Right forelimb (tissue), 1 donor: ENCODE measurements at regions not wholly inside any gene's neighbourhood (a gene's known extent, or its start where the extent isn't known, plus 50 kb on each side); places are given as distances from the start of the nearest gene placed in this dataset.

Experiments used
- DNase-seq: peaks from one replicate; pipeline ENCODE4 v3.0.0-alpha.2; 2018

- DNase-seq: no peak
These were observed 1418.8 kb downstream of the MRPL39 start for GRCh38 chr21:24188506-24188905.

- no peak for DNase-seq
These were observed 1424.2 kb downstream of the MRPL39 start for GRCh38 chr21:24183077-24183476.

DNA sequence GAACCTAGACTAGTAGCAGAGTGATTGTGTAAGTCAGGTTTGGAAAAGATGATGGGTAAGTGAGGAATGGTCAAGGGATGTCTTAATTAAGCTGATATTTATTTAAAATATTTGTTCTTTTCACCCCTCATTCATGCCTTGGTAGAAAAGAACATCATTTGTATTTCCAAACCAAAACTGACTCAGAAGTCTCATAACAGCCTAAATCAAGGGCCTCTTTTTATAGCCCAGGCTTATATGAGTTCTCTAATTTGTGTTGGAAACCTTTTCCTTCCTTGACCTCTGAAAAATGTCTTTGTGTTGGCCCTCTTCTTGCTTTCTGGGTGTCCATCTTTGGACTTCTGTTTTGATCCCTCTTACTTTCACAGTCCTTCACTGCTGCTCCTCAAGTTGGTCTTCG is 1428.2 kb downstream of the MRPL39 start:
- no peak for DNase-seq

DNA sequence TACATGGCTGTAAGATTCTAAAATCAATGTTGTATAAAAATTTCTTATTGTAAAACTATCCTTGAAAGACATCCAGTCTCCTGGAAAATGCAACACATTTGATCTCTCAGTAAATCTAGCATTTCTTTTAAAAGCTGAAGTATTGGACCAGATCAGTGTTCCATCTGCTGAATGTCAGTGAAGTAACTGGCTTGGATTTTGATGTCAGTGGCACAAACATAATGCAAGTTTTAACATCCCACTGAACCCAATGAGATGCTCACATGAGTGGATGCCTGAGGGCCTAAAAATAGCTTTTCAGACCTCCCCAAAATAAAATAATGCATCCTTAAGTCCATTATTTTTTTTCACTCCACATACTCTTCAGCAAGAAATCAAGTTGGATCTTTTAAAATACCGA is 1432.2 kb downstream of the MRPL39 start:
- DNase-seq: no peak

DNA sequence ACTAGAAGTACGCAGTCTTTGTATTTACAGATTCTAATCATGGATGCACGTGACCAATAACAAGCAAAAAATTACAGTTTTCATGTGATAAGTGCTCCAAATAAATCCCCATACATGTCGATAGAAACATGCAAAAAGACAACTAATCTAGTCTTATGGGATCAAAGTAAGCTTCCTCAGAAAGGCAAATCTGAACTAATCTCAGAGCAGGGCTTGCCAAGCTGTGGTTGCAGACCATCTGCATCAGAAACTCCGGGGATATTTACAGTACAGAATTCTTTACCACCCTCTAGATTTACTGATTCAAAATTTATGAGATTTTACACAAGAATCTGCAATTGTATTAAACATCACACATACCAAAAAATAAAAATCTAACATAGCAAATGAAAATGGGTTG is 1435.5 kb downstream of the MRPL39 start:
- no peak for DNase-seq

DNA sequence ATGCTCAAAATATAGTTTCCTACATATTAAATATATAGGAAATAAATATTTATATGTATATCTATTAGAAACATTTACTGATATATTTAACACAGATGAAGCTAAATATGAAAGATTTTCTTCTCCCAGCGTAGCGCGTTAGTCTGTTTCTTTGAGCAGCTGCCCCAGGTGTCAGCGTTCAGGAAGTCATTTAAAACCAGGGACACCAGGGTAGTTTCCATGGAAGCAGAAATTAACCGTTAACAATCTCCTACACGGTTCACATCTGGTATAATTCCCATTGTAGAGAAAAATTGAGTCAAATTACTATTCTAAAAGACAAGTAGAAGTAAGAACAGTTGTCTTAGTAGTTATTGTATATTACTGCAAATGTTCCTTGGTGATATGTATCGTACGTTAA is 1443.7 kb downstream of the MRPL39 start:
- no peak for DNase-seq

DNA sequence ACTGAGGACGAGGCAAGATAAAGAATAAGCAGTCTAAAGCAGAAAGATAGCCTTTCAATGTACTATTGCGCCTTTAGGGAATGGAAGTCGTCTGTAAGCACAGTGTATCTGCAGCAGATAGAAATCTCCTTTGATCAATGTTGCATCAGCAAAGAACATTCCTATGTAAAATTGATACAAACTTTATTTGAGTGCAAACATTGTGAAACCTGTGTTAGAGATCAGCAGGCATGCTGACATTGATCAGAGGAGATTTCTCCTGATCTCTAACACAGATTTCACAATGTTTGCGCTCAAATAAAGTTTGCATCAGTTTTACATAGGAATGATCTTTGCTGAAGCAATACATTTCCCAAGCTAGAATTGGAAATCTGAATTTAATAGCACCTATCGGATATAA is 1446.8 kb downstream of the MRPL39 start:
- no peak for DNase-seq

- DNase-seq: no peak
These were observed 1454.1 kb downstream of the MRPL39 start for GRCh38 chr21:24153137-24153536.

GRCh38 chr21:24150753-24151152 is 1456.5 kb downstream of the MRPL39 start:
- no peak for DNase-seq

DNA sequence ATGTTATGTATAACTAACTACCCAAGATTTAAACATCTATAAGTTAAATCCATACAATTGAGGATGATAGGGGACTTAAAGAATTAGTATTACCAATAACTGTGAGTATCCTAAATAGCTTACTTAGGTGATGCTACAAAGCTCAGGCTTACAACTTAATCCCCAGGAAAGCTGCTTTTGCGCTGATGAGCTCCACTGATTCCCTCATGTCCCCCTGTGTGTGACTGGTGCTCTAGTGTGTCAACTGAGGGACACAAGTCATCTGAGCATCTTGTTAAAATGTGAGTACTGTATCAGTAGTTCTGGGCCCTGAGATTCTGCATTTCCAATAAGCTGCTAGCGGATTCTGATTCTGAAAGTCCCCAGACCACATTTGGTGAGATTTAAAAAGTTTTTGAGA is 1458.8 kb downstream of the MRPL39 start:
- no peak for DNase-seq

- DNase-seq: no peak
These were observed 1459.6 kb downstream of the MRPL39 start for GRCh38 chr21:24147674-24148073.

- DNase-seq: no peak
These were observed 1476.2 kb downstream of the MRPL39 start for GRCh38 chr21:24131056-24131455.

DNA sequence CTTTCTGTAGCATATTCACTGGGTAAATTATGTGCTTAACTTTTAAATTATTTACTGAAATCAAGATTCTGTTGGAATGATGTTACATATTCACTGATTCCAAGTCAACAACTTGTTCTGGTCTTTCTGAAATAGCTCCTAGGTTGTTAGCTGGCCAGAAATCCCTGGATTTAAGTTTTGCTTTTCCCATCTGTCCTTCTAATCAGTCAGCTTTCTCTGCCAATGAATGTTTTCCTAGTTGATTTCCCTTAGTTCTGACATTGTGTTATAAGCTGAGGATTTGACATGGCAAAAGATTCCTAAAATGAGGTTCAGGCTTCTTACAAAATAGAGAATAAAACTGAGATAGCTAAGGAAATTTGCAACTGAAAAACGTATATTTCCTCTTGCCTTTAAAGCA is 1479.6 kb downstream of the MRPL39 start:
- no peak for DNase-seq

DNA sequence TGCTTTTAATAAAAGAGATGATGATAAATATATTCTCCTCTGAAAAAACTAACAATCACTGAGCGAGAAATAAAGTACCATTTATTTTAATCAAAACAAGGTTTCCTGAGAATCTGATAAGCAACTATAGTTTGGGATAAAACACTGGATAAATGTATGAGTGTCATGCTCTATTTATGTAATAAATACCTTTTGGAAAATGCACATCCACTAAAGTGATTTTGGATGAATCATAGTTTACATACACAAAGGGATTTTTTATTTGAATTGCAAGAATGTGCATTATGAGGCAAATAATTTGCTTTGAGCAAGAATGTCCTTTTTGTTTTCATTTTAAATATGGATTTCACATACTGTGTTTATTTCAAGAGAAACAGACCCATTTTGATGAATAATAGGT is 1483.5 kb downstream of the MRPL39 start:
- DNase-seq: no peak

GRCh38 chr21:24118738-24119459 is 1488.4 kb downstream of the MRPL39 start:
- no peak for DNase-seq

- DNase-seq: no peak
These were observed 1492.1 kb downstream of the MRPL39 start for GRCh38 chr21:24115141-24115540.

DNA sequence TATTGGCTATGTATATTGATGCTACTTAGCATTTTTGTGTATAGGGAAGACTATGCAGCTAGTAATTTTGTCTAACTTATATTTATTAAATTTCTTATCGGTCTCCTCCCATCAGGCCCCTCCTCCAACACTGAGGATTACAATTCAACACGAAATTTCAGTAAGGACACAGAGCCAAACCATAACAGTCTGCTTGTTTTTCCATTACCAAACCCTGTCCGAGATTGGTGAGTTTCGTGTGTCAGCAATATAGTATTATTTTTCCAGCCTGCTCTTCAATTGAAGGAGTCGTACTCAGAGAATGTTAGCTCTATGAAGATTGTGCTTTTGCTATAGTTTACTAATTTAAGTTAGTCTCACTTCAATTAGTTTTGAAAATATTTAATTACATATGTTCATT is 1495.3 kb downstream of the MRPL39 start:
- no peak for DNase-seq

GRCh38 chr21:24110846-24111245 is 1496.4 kb downstream of the MRPL39 start:
- DNase-seq: no peak

DNA sequence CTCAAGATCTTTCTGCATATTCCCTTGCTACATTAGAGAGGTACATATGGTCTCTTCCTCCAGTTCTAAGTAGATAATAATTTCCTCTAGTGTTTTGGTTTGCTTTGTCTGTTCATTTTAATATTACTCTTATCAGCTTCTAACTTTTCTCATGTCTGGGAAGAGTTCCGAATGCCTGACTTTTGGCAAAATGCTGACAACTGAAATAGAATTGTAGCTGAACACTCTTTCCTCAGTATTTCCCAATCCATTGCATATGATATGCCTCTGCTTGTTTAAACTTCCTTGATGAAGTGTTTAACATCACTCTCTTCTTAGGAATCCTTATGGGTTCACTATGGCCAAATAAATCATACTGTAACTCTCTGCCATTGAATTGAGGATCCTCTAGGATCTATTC is 1510.1 kb downstream of the MRPL39 start:
- no peak for DNase-seq

DNA sequence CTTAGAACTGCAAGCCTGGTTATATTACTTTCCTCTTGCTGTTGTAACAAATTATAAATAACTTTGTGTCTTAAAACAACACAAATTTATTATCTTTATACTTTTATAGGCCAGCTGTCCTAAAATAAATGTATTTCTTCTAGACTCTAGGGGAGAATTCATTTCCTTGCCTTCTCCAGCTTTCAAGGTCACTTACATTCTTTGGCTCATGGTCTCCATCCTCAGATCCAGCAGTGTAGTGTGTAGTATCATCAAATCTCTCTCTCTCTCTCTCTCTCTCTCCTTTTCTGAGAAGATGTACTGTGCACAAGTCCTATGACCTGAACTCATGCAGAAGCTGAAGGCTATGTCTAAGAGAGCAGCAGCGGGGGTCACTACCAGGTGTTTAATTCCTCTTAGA is 1510.6 kb downstream of the MRPL39 start:
- no peak for DNase-seq

DNA sequence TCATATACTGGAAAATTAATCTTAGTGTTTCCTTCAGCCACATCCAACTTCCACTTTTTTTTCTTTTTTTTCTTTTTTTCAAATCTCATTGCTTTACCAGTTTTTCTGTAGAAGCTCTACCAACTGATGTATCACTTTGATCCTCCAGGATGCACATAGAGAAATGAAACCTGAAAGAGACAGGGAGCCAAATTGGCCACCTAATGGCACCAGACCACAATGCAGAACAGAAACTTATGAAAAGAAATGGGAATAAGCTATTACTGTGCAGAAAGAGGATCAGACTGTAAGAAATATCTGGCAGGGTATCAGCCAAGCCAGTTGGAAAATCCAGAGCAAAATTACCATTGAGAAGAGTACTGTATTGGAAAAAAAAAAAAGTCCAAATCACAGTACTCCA is 1514.2 kb downstream of the MRPL39 start:
- no peak for DNase-seq

GRCh38 chr21:24076179-24076578 is 1531.1 kb downstream of the MRPL39 start:
- DNase-seq: no peak

GRCh38 chr21:24055696-24056095 is 1551.6 kb downstream of the MRPL39 start:
- no peak for DNase-seq

DNA sequence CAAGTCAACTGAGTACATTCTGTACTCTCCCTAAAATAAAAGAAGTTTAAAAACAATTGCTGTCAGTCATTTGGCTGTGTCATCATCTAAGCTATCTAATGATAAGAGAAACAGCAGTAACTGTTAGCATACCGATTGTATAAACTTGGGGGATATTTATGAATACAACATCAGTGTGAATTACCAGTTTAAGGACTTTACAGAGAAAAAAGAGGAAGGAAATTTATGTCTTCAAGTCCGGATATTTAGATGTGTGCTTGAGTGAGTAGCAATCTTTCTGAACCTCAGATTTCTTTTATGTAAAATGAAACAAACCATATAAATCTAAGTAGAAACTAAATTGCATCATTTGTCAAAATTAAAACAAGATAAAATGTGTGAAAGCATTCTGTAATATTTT is 1557.0 kb downstream of the MRPL39 start:
- DNase-seq: no peak

DNA sequence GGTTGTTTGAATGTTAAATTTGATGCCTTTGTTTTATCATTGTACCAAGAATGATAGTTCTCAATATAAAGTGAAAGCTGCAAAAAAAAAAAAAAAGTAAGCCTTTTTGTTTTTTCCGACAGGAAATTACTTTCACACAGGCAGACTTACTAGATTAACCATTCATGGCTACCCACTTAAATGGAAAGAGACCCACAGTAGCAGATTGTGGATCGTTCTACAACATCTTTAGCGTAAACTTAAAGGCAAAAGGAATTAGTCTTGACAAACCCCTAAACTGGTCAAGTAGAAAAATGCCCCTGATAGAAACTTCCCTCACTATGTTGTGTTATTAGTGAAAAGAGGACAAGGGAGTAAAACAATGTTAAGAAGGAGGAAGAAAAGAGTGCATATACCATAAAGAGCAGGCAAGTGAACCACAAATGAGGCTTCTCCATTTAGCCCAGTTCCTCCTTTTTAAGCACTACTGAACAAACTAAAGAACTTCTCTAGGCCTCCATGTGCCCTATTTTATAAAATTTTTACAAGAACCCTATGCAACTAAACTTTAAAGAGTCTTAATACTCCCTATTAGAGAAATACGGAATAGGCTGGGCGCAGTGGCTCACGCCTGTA is 1560.3 kb downstream of the MRPL39 start:
- no peak for DNase-seq
